GM21367 (cell line): ENCODE measurements at regions not wholly inside any gene's neighbourhood (a gene's known extent, or its start where the extent isn't known, plus 50 kb on each side); places are given as distances from the start of the nearest gene placed in this dataset.
A peak's percentile ranks its signal among the peaks of the same experiment; 100 is the strongest.

Source experiments
- ATAC-seq: cut with Tn5 transposase; IDR thresholded peaks from one replicate; pipeline ENCODE4 v1.9.1; 2021; ENCODE audit not compliant: unreplicated experiment

GRCh38 chr3:71893702-71894479 is 108.9 kb upstream of the PROK2 start:
- ATAC-seq: no peak

DNA sequence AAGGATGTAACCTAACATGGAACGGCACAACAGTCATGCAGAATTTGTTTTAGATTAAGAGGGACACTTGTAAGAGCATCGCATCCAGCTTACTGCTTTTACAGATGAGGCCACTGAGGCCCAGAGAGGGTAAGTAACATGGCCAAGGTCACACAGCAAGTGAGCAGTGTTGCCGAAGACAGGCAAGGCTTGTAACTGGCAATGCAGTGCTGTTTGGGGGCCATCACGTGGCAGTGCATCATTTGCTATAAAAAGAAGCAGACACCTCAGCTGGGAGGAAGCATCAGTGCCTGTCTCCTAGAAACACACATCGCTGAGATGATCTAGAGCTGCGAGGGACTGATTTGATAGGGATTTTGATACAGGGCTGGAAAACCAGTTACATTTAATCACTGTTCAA is 108.2 kb upstream of the PROK2 start:
- ATAC-seq: no peak

- ATAC-seq: no peak
Observed at GRCh38 chr3:71891483-71891882, 106.5 kb upstream of the PROK2 start.

GRCh38 chr3:71890356-71890931 is 105.5 kb upstream of the PROK2 start:
- ATAC-seq: no peak

DNA sequence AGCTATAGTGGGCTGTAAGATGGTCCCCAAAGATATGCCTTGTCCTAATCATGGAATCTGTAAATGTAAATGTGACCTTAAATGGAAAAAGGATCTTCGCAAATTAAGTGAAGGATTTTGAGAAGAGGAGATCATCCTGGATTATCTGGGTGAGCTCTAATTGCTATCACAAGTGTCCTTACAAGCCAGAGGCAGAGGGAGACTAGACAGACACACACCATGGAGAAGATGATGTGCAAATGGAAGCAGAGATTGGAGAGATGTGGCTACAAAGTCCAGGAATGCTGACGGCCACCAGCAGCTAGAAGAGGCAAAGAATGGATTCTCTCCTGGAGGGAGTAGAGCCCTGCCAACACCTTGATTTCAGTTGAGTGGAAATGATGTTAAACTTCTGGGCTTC is 102.3 kb upstream of the PROK2 start:
- ATAC-seq: no peak

GRCh38 chr3:71885006-71885405 is 100.1 kb upstream of the PROK2 start:
- no peak for ATAC-seq

DNA sequence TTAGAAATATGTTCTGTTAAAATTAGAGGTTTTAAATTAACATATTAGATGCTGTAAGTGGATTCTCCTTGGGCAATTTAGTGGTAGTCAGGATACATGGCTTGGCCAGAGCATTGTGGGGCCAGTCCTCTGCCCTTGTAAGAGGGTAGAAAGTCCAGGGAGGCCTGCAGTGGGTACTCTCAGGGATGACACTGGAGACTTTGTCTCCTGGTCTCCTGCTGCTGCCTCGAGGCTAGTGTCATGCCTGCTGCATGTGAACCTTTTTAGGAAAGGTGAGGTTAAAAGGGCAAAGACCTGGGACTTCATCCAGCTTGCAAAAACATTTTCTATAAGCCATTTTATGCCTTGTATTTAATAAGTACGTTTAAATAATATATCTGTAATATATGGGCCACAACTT is 96.8 kb upstream of the PROK2 start:
- ATAC-seq: no peak

DNA sequence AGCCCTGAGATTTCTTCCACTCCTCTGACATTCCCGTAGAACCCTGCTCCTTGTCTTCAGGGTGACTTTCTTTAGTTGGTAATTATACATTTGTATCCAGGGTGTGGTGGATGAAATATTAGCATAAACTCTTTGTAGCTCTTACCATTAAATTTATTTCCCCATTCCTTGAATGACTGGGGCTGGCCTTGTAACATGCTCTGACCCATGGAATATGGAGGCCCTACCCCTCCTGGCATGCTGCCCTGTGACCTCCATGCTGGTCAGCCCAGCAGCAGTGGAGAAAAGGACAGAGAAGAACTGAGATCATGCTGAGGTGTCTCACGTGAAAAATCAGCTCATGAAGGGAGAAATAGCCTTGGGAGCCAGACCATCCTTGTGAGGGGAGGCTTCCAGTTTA is 96.1 kb upstream of the PROK2 start:
- no peak for ATAC-seq

DNA sequence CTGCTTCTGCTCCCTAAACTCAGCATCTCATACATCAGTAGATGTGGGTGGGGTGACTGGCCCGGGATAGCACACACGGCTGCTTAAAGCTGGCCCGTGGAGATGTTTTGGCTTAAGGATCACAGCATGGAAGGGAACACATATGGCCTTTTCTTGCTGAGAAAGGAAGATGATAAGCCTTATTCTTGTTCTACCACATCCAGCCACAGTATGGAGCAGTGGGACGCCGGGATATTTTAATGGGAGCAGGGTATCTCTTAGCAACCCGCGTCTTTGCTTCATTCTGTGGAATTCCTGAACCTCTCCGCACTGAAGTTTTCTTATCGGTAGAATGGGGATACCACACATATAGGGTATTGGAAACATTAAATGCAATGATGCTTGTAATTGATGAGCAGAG is 94.1 kb upstream of the PROK2 start:
- no peak for ATAC-seq

DNA sequence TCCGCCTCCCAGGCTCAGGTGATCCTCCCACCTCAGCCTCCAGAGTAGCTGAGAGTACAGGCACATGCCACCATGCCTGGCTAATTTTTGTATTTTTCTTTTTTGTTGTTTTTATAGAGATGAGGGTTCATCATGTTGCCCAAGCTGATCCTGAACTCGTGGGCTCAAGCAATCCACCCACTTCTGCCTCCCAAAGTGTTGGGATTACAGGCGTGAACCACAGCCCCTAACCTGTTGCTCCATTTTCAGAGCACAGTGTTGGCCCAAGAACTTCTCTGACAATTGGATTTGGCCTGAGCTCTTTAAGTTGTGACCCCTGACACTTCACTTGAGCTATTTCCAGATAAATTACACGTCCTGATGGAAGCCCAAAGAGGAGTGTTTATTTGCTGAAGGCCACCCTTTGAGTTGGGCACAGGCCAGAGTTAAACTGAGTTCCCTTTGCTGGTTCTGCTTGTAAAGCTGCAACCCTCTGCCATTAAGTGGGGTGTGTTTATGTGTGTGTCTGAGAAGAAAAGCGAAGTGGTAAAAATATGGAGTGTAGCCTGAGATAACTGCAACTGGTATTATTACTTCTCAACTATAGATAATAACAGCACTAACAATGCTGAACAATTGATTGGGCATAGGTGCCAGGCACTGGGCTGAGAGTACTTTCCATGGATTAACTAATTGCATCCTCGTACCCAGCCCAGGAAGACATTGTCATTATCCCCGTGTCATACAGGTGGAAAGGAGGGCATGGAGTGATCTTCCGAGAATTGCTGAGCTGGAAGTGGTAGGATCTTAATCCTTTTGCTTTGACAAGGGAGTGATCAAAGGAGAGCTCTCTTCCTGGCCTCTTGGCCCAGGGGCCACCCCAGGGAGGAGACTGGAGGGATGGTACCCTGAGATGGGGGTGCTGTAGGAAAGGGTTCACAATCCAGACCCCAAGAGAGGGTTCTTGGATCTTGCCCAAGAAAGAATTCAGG is 91.5 kb upstream of the PROK2 start:
- no peak for ATAC-seq

DNA sequence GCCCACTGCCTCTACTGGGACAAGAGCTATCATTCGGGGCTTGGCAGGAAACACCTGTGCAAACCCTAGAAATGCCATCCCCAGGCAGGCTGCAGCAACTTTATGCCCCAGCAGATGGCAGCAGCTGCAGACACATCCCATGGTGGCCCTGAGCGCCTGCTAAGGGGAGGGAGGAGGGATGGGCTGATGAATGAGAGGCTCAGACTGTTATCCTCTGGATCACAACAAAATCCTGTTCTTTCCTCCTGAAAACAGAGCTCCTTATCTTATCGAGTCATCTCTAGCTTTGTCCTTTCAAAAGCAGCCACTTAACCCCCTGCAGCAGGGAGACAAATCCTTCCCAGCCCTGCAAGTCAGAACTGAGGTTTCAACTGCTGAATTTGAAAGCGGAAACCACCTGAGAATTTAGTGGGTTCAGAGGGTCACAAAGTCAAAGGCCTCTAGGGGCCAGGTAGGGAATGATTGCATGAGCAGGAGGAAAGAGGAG is 90.6 kb upstream of the PROK2 start:
- peak; percentile 94 for ATAC-seq

DNA sequence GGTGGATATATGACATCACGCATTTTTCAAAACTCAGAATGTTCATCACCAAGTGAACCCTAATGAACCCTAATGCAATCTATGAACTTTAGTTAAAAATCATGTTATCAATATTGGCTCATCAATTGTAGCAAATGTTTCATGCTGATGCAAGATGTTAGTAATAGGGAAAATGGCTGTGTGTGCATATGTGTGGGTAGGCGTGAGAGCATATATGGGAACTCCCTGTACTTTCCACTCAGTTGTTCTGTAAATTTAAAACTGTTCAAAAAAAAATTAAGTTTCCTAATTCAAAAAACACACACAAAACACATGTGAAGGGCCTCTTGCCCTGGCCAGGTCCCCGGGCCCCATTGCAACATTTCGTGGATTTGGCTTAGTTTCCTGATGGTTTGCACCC is 89.7 kb upstream of the PROK2 start:
- ATAC-seq: no peak

DNA sequence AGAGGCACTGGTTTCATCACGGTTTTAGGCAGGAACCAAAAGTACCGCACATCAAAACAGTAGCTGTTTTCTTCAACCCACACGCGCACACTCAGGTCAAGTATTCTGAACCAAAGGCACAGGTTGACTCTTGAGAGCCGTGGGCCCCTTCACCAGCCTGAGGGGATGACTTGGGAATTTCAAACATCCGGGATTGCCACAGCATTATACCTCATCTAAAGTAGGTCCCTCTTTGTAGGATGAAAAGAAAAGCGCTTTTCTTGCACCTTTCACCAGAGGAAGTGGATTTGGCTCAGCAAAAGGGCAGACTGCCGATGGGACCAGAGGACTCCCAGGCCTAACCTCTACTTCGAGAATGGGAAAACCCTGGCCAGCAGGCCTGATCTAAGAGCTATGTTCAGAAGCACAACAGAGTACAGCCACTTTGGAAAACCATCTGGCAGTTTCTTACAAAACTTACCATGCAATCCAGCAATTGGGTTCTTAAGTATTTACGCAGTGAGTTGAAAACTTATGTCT is 88.2 kb upstream of the PROK2 start:
- ATAC-seq: no peak

DNA sequence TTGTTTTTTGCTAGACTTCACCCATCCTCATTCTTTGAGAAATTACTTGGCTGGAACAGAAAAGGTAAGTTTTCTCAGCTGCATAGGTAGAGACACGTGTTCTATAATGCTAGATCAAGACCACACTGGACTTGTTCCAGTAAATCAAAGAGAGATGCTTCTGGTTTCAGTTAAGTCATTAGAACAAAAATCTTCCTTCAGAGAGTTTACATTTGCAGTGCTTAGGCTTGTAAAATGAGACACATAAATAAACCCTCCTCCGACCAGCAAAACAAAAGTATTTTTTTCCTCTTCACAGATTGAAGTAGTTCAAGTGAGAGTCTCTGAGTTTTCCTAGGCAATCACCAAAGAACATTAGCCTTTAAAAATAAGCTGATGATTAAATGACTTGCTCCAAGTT is 87.3 kb upstream of the PROK2 start:
- no peak for ATAC-seq

DNA sequence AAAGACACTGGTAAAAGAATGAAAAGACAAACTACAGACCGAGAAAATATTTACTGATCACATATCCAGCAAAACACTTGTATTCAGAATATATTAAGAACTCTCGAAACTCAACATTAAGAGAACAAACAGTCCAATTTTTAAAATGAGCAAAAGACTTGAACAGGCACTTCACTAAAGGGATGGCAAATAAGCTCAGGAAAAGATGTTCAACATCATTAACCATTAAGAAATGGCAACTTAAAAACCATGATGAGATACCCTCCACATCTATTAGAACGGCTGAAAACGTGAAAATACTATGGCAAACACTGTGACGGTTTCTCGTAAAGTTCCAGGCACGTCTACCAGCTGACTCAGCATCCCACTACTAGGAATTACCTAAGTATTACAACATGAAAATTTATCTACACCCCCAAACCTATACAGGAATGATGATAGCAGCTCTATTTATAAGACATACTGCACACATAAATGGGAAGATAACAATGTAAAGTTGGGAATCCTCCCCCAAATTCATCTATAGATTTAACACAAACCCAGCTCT is 86.1 kb upstream of the PROK2 start:
- no peak for ATAC-seq

DNA sequence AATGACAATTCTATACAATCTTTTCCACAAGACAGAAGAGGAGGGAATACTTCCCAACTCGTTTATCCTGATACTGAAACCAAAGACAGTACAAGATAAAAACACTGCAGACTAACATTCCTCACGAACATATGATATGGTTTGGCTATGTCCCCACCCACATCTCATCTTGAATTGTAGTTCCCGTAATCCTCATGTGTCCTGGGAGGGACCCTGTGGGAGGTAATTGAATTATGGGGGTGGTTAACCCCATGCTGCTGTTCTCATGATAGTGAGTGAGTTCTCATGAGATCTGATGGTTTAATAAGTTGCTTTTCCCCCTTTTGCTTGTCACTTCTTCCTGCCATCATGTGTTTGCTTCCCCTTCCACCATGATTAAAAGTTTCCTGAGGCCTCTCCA is 83.9 kb upstream of the PROK2 start:
- ATAC-seq: no peak

DNA sequence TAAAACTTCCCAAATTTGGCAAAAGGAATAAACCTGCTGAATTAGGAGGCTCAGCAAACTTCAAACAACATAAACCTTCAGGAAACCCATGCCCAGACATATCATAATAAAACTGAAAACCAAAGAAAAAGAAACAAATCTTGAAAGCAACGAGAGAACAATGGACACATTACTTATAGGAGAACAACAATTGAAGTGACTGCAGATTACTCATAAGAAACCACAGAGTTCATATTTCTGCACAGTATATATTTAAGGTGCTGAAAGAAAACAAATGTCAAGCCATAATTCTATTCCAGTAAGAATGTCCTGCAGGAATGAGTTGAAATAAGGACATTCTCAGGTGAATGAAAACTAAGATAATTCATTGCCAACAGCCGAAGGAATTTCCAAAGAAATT is 80.8 kb upstream of the PROK2 start:
- no peak for ATAC-seq

GRCh38 chr3:71863563-71864190 is 78.7 kb upstream of the PROK2 start:
- ATAC-seq: no peak

GRCh38 chr3:71862371-71863140 is 77.6 kb upstream of the PROK2 start:
- ATAC-seq: no peak

DNA sequence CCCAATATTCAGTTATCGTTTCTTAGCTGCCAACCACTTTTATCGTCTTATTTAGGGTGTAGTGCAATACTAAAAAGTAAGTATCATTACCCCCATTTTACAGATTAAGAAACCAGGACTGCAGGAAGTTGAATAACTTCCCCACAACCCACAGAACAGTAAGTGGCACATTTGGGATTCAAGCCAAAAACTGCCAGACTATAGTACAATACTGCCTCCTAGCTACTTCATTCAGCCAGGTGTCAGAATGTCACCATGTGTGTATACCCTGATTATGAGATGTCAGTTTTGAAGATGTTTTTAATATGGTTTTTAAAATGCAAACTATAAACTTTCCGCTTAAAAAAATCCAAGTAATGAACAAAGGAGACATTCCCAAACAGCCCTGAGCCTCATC is 74.2 kb upstream of the PROK2 start:
- ATAC-seq: no peak
